Loucy (cell line): ENCODE measurements at regions not wholly inside any gene's neighbourhood (a gene's known extent, or its start where the extent isn't known, plus 50 kb on each side); places are given as distances from the start of the nearest gene placed in this dataset.

Experiments used
- CTCF ChIP-seq: fragments of 200-600 bp; sonication (generic); conservative IDR thresholded peaks from 2 replicates; pipeline ENCODE4 v1.5.1; 2014; ENCODE audit warnings: mild to moderate bottlenecking, antibody characterized with exemption, low read length
- EZH2phosphoT487 ChIP-seq: fragments of 200-600 bp; IDR thresholded peaks from 2 replicates; pipeline ENCODE4 v1.6.1; 2018; ENCODE audit warnings: antibody characterized with exemption, mild to moderate bottlenecking, moderate library complexity, borderline replicate concordance

DNA sequence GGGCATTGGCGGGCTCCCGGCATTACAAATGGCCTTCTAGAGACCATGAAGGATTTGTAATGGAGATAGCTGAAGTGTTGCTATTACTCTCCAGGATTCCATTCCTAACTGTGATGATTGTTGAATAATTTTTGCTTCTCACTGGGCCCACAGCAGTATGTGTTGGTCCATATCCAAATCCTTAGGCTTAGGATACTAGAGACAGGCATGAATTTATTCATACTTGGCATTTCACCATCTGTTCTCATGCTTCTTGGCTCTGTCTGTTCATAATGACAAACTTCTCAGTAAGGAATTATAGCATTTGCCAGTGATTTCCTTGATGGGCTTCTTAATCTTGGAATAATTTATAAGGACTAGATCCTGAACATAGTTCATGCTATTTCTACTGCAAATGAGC is 832.9 kb downstream of the C12orf50 start:
- TF ChIP-seq CTCF (no peak), EZH2phosphoT487 (no peak)
